Neural progenitor cell (in vitro differentiated cells): ENCODE measurements at regions not wholly inside any gene's neighbourhood (a gene's known extent, or its start where the extent isn't known, plus 50 kb on each side); places are given as distances from the start of the nearest gene placed in this dataset.

ENCODE experiments used
- CTCF ChIP-seq: fragments of 200-600 bp; sonication (generic); IDR thresholded peaks from 2 replicates; pipeline ENCODE4 v1.5.1; 2017; ENCODE audit warnings: antibody characterized with exemption, mild to moderate bottlenecking
- EZH2 ChIP-seq: fragments of 200-600 bp; sonication (generic); IDR thresholded peaks from 2 replicates; pipeline ENCODE4 v1.6.1; 2017; ENCODE audit warnings: antibody characterized with exemption, mild to moderate bottlenecking, moderate library complexity

DNA sequence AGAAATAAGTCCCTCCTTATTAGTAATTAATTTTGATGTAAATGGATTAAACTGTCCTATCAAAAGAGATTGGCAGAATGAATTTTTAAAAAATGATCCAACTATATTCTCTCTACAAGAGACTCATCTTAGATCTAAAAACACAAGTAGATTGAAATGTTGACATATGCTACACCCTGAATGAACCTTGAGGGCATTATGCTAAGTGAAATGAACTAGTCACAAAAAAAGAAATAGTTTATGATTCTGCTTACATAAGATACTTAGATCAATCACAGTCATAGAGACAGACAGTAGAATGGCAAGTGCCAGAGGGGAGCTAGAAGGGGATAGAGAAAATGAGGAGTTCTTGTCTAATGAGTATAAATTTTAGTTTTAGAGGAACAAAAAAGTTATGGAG, 849.8 kb downstream of the CDH11 start:
- TF ChIP-seq CTCF (no peak), EZH2 (no peak)
